Body of pancreas (tissue), 4 donors: ENCODE measurements at regions not wholly inside any gene's neighbourhood (a gene's known extent, or its start where the extent isn't known, plus 50 kb on each side); places are given as distances from the start of the nearest gene placed in this dataset.

Source experiments
- ATAC-seq: fragments of 150-250 bp; one replicate; pipeline ENCODE4 v1.9.1; 2016
- DNase-seq, 4 donors: peaks; one replicate each; pipeline ENCODE4 v3.0.0-alpha.2; 2019
- H3K27ac ChIP-seq, 4 donors: fragments of 200-600 bp; sonication (generic); 1 replicate in 3 of 4; 2 replicates in 1 of 4; pipeline versions ENCODE4 v1.5.1 to v1.6.1; 2016 to 2019; ENCODE audit warnings: mild to moderate bottlenecking in 1 of 4, mixed read lengths in 1 of 4, moderate library complexity in 1 of 4
- H3K27me3 ChIP-seq, 2 donors: fragments of 200-600 bp; sonication (generic); one replicate each; pipeline ENCODE4 v1.6.0; 2016; ENCODE audit warnings: mild to moderate bottlenecking in 1 of 2
- H3K36me3 ChIP-seq, 2 donors: fragments of 200-600 bp; sonication (generic); replicated peaks in 1 of 2; 2 replicates each; pipeline ENCODE4 v1.5.1; 2016; ENCODE audit warnings: low read depth in 2 of 2; ENCODE audit not compliant: insufficient read depth in 1 of 2
- H3K4me1 ChIP-seq: fragments of 200-600 bp; sonication (generic); one replicate; pipeline ENCODE4 v1.6.0; 2016
- H3K4me3 ChIP-seq, 2 donors: fragments of 200-600 bp; sonication (generic); 1 replicate in 1 of 2; 2 replicates in 1 of 2; pipeline ENCODE4 v1.5.1; 2016 to 2019
- H3K9me3 ChIP-seq, 3 donors: fragments of 200-600 bp; sonication (generic); 1 replicate in 2 of 3; 2 replicates in 1 of 3; pipeline ENCODE4 v1.5.1; 2016
- CTCF ChIP-seq, 7 experiments: fragments of 450-650 bp in 4 of 7; fragments of 200-600 bp in 3 of 7; sonication (generic) in 3 of 7; IDR thresholded peaks; one replicate each; pipeline ENCODE4 v1.5.1; 2016 to 2019; ENCODE audit warnings: antibody characterized with exemption in 7 of 7
- POLR2A ChIP-seq, 3 donors: fragments of 450-650 bp; IDR thresholded peaks; one replicate each; pipeline ENCODE4 v1.6.1; 2016; ENCODE audit warnings: antibody characterized with exemption in 3 of 3, mild to moderate bottlenecking in 2 of 3
- WGBS, 2 donors: methylation state at CpG; one replicate each; pipeline ENCODE4 v1.1.5; 2017; 5-methylcytosine and 5-hydroxymethylcytosine counted together
- intact Hi-C: fragments of 100-400 bp; cut with DNase I; formaldehyde crosslinking; loops from one replicate; pipeline ENCODE4 v1.15.1; 2023

GRCh38 chr14:55756078-55756477 lies 176.1 kb downstream of the KTN1 start:
- DNase-seq = no peak
- intact Hi-C loops = no loop called here

GRCh38 chr14:55756557-55756956 lies 176.6 kb downstream of the KTN1 start:
- intact Hi-C loops = no loop called here
- H3K27ac ChIP-seq = no peak overlapping the region
- H3K27me3 ChIP-seq = no peaks in the 10 kb centered on the region
- DNase-seq = no peak
- no peaks in the 10 kb centered on the region for H3K36me3 ChIP-seq
- TF ChIP-seq POLR2A (IDR thresholded peaks at IDR 0.05) (no peak), CTCF (IDR thresholded peaks at IDR 0.05) (no peak)
- WGBS, 2 donors = 85 to 91% methylated on average over 2 of the region's 2 CpGs
- H3K9me3 ChIP-seq = no peaks in the 10 kb centered on the region
- no peak overlapping the region for H3K4me3 ChIP-seq
- no peak for ATAC-seq
- H3K4me1 ChIP-seq = peaks cover 22% of the 10 kb centered on the region

More at GRCh38 chr14:55756078-55756477, 176.1 kb downstream of the KTN1 start:
- H3K27me3 ChIP-seq = no peaks in the 10 kb centered on the region
- no peak overlapping the region for H3K27ac ChIP-seq
- peaks cover 22% of the 10 kb centered on the region for H3K4me1 ChIP-seq
- TF ChIP-seq CTCF (IDR thresholded peaks at IDR 0.05) (no peak), POLR2A (IDR thresholded peaks at IDR 0.05) (no peak)
- ATAC-seq = no peak
- no peaks in the 10 kb centered on the region for H3K9me3 ChIP-seq
- no peaks in the 10 kb centered on the region for H3K36me3 ChIP-seq
- H3K4me3 ChIP-seq = no peak overlapping the region

GRCh38 chr14:55758796-55759195 lies 178.8 kb downstream of the KTN1 start:
- Histone ChIP-seq H3K4me1 (peaks cover 5% of the 10 kb centered on the region), H3K27me3 (no peaks in the 10 kb centered on the region), H3K4me3 (no peak overlapping the region), H3K9me3 (no peaks in the 10 kb centered on the region), H3K36me3 (no peaks in the 10 kb centered on the region), H3K27ac (no peak overlapping the region)
- ATAC-seq = peak; percentile 33
- WGBS, 2 donors = 23 to 26% methylated on average over 1 of the region's 1 CpG
- no peak for TF ChIP-seq POLR2A (IDR thresholded peaks at IDR 0.05)
- no peak for TF ChIP-seq CTCF (IDR thresholded peaks at IDR 0.05)
- intact Hi-C loops = no loop called here
- DNase-seq = no peak

GRCh38 chr14:55760789-55761566 lies 181.0 kb downstream of the KTN1 start:
- H3K27ac ChIP-seq = no peak overlapping the region
- TF ChIP-seq POLR2A (IDR thresholded peaks at IDR 0.05) (no peak), CTCF (IDR thresholded peaks at IDR 0.05) (no peak)
- H3K9me3 ChIP-seq = no peaks in the 10 kb centered on the region
- H3K4me1 ChIP-seq = peaks cover 5% of the 10 kb centered on the region
- 85 to 87% methylated on average over 14 of the region's 14 CpGs for WGBS, 2 donors
- intact Hi-C loops = no loop called here
- H3K4me3 ChIP-seq = no peak overlapping the region
- H3K27me3 ChIP-seq = no peaks in the 10 kb centered on the region
- no peak for ATAC-seq
- H3K36me3 ChIP-seq = no peaks in the 10 kb centered on the region
- no peak for DNase-seq

- WGBS, 2 donors = 91 to 94% methylated on average over 1 of the region's 1 CpG
- no peak for TF ChIP-seq CTCF (IDR thresholded peaks at IDR 0.05)
- no peak for TF ChIP-seq POLR2A (IDR thresholded peaks at IDR 0.05)
- H3K27ac ChIP-seq = no peak overlapping the region
- H3K36me3 ChIP-seq = no peaks in the 10 kb centered on the region
- no peak for ATAC-seq
- no peaks in the 10 kb centered on the region for H3K27me3 ChIP-seq
- no peaks in the 10 kb centered on the region for H3K9me3 ChIP-seq
- no peak for DNase-seq
- H3K4me1 ChIP-seq = peaks cover 5% of the 10 kb centered on the region
- intact Hi-C loops = no loop called here
- H3K4me3 ChIP-seq = no peak overlapping the region
These were observed 181.6 kb downstream of the KTN1 start for GRCh38 chr14:55761651-55762050.
